Neuronal stem cell (in vitro differentiated cells): ENCODE measurements at regions not wholly inside any gene's neighbourhood (a gene's known extent, or its start where the extent isn't known, plus 50 kb on each side); places are given as distances from the start of the nearest gene placed in this dataset.

Source experiments
- DNase-seq: peaks from one replicate; pipeline ENCODE4 v3.0.0-alpha.2; 2013; ENCODE audit warnings: low spot score
- H2AFZ ChIP-seq: one replicate; pipeline ENCODE4 v1.6.1; 2013; ENCODE audit warnings: mild to moderate bottlenecking, low read length, inconsistent platforms
- H2AK5ac ChIP-seq: 2 replicates; pipeline ENCODE4 v1.6.1; 2013; ENCODE audit warnings: low read depth, mild to moderate bottlenecking, inconsistent platforms, low read length, moderate library complexity, mixed read lengths
- H2BK120ac ChIP-seq: 2 replicates; pipeline ENCODE4 v1.6.1; 2013; ENCODE audit warnings: low read depth, mild to moderate bottlenecking, inconsistent platforms, low read length, moderate library complexity, mixed read lengths
- H2BK12ac ChIP-seq: one replicate; pipeline ENCODE4 v1.6.1; 2013; ENCODE audit warnings: low read length, inconsistent platforms
- H2BK15ac ChIP-seq: 2 replicates; pipeline ENCODE4 v1.6.1; 2013; ENCODE audit warnings: mild to moderate bottlenecking, low read length, inconsistent platforms, mixed read lengths
- H2BK5ac ChIP-seq: one replicate; pipeline ENCODE4 v1.6.1; 2013; ENCODE audit warnings: inconsistent platforms, mild to moderate bottlenecking, low read length, moderate library complexity
- H3K14ac ChIP-seq: one replicate; pipeline ENCODE4 v1.6.1; 2013; ENCODE audit warnings: low read length, inconsistent platforms
- H3K18ac ChIP-seq: 2 replicates; pipeline ENCODE4 v1.6.1; 2013; ENCODE audit warnings: low read length, inconsistent platforms
- H3K23ac ChIP-seq: 2 replicates; pipeline ENCODE4 v1.6.1; 2013; ENCODE audit warnings: low read depth, mild to moderate bottlenecking, mixed read lengths, low read length, inconsistent platforms; ENCODE audit not compliant: poor library complexity
- H3K27ac ChIP-seq: replicated peaks from 3 replicates; pipeline ENCODE4 v1.5.1; 2013; ENCODE audit warnings: low read length, inconsistent platforms
- H3K27me3 ChIP-seq, 3 experiments: 2 replicates each; pipeline ENCODE4 v1.6.1; 2013; ENCODE audit warnings: low read length in 3 of 3, mild to moderate bottlenecking in 2 of 3, inconsistent platforms in 1 of 3, low read depth in 1 of 3, mixed read lengths in 1 of 3, moderate library complexity in 1 of 3; ENCODE audit not compliant: control insufficient read depth in 3 of 3, insufficient read depth in 3 of 3
- H3K36me3 ChIP-seq, 2 donors: replicated peaks in 1 of 2; 2 replicates each; pipeline ENCODE4 v1.6.1; 2013; ENCODE audit warnings: low read length in 2 of 2; ENCODE audit not compliant: control insufficient read depth in 2 of 2, insufficient read depth in 2 of 2
- H3K4ac ChIP-seq: 2 replicates; pipeline ENCODE4 v1.6.1; 2013; ENCODE audit warnings: inconsistent platforms, mild to moderate bottlenecking, low read length, moderate library complexity
- H3K4me1 ChIP-seq, 2 donors: 1 replicate in 1 of 2; 2 replicates in 1 of 2; pipeline ENCODE4 v1.6.1; 2013; ENCODE audit warnings: low read length in 2 of 2, low read depth in 1 of 2; ENCODE audit not compliant: control insufficient read depth in 2 of 2, insufficient read depth in 1 of 2
- H3K4me2 ChIP-seq: one replicate; pipeline ENCODE4 v1.6.1; 2013; ENCODE audit warnings: mild to moderate bottlenecking, low read length, inconsistent platforms; ENCODE audit not compliant: insufficient read depth, poor library complexity, severe bottlenecking
- H3K4me3 ChIP-seq, 2 donors: 2 replicates each; pipeline ENCODE4 v1.5.1; 2013; ENCODE audit warnings: low read length in 2 of 2, mild to moderate bottlenecking in 2 of 2, inconsistent platforms in 1 of 2, moderate library complexity in 1 of 2
- H3K79me1 ChIP-seq: one replicate; pipeline ENCODE4 v1.6.1; 2013; ENCODE audit warnings: low read depth, mild to moderate bottlenecking, inconsistent platforms, low read length, moderate library complexity
- H3K9ac ChIP-seq: one replicate; pipeline ENCODE4 v1.6.1; 2013; ENCODE audit warnings: mild to moderate bottlenecking, low read depth, low read length, inconsistent platforms; ENCODE audit not compliant: poor library complexity
- H3K9me3 ChIP-seq, 2 donors: replicated peaks in 1 of 2; 2 replicates each; pipeline versions ENCODE3 to v1.6.1; 2013; ENCODE audit warnings: low read length in 2 of 2, mild to moderate bottlenecking in 2 of 2, inconsistent platforms in 1 of 2, low read depth in 1 of 2, mixed read lengths in 1 of 2, moderate library complexity in 1 of 2; ENCODE audit not compliant: control insufficient read depth in 2 of 2, insufficient read depth in 1 of 2
- H4K8ac ChIP-seq: one replicate; pipeline ENCODE4 v1.6.1; 2013; ENCODE audit warnings: low read depth, mild to moderate bottlenecking, inconsistent platforms, low read length, moderate library complexity
- H4K91ac ChIP-seq: one replicate; pipeline ENCODE4 v1.6.1; 2013; ENCODE audit warnings: low read length, low read depth, mild to moderate bottlenecking, inconsistent platforms; ENCODE audit not compliant: poor library complexity
- whole genome bisulfite sequencing, 2 donors: extraction: QIAGEN DNeasy Blood & Tissue Kit; methylation state at CpG; one replicate each; pipeline ENCODE4 v1.1.7; 2013; ENCODE audit warnings: missing lambda C conversion rate in 2 of 2, mixed read lengths in 1 of 2; ENCODE audit not compliant: insufficient read length in 2 of 2, insufficient replicate concordance in 1 of 2; ENCODE audit errors: extremely low coverage in 2 of 2; 5-methylcytosine and 5-hydroxymethylcytosine counted together

DNA sequence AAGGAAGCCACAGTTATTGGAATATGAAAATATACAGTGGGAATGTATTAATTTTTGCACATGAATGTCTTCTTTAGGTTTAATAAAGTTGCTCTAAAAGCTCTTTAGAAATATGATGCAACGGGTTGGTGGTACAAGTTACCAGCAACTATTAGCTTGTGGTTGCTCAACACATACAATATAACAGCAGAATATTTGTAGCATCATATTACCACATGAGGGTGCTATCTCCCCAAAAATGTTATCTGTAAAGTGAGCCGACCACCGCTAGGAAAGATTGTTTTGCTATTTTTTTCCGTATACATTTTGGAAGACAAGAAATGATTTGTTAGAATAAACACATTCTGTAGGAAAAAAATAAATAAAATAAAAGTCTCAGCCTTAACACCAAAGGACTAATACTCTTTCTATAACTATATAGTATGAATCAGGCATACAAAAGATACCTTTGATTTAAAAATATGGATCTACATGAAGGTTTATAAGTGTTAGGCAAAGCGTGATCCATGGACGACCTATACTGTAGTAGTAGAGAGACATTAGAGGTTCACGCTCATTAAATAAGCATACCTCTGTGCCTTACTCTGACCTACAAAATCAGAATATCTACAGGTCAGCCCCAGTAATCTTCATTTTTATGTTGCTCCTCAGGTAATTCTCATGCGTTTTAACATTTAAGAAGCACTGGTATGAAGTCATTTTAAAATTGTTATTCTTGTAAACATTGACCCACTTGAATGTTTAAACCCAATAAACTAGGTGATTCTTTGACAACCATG lies 1110.6 kb upstream of the ACVR2A start:
- Histone ChIP-seq H2BK15ac (no peak overlapping the region), H3K23ac (no peak overlapping the region), H2BK12ac (no peak overlapping the region), H2AFZ (peak overlapping the region; percentile 28), H3K9ac (no peak overlapping the region), H3K27ac (no peak overlapping the region), H3K27me3 (no peaks in the 10 kb centered on the region), H4K91ac (no peak overlapping the region), H3K14ac (no peak overlapping the region), H2BK120ac (no peak overlapping the region), H3K4me1 (no peaks in the 10 kb centered on the region), H3K9me3 (no peaks in the 10 kb centered on the region), H3K4me3 (no peak overlapping the region), H3K4ac (no peak overlapping the region), H3K36me3 (no peaks in the 10 kb centered on the region), H3K4me2 (no peak overlapping the region), H3K79me1 (no peaks in the 10 kb centered on the region), H2AK5ac (no peak overlapping the region), H4K8ac (no peak overlapping the region), H2BK5ac (no peak overlapping the region), H3K18ac (no peak overlapping the region)
- no CpG with 5 or more reads among the region's 8 CpGs for WGBS, 2 donors
- peak; percentile 37 for DNase-seq

DNA sequence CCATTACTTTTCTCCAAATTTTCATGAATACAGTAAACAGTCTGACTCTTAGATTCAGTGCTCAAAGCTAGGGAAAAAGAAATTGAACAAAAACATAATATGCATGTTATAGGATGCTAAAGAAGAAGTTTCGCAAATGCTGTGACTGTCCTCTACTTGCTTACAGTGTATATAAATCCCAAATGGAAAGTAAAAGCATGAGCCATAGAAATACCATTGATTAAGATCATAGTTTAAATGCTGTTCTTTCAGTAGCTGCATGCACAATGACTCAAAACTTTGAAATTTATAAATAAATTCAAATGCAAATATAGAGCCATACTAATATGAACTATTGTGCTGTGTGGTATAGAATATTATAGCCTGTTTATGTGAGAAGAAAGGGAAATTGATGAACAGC lies 1113.9 kb upstream of the ACVR2A start:
- no peak overlapping the region for H2AFZ ChIP-seq
- no peak overlapping the region for H3K9ac ChIP-seq
- no peaks in the 10 kb centered on the region for H3K36me3 ChIP-seq
- no peak overlapping the region for H2BK12ac ChIP-seq
- H2BK120ac ChIP-seq, result no peak overlapping the region
- H3K27me3 ChIP-seq, result no peaks in the 10 kb centered on the region
- no peak overlapping the region for H3K4me3 ChIP-seq
- H3K4me2 ChIP-seq, result no peak overlapping the region
- no peak overlapping the region for H3K4ac ChIP-seq
- H3K14ac ChIP-seq, result no peak overlapping the region
- H2BK15ac ChIP-seq, result no peak overlapping the region
- no peak overlapping the region for H4K8ac ChIP-seq
- no peaks in the 10 kb centered on the region for H3K9me3 ChIP-seq
- WGBS, 2 donors, result no CpG with 5 or more reads among the region's 1 CpG
- no peak overlapping the region for H4K91ac ChIP-seq
- H3K27ac ChIP-seq, result no peak overlapping the region
- no peak overlapping the region for H2AK5ac ChIP-seq
- H3K23ac ChIP-seq, result no peak overlapping the region
- no peaks in the 10 kb centered on the region for H3K79me1 ChIP-seq
- DNase-seq, result no peak
- H3K18ac ChIP-seq, result no peak overlapping the region
- no peaks in the 10 kb centered on the region for H3K4me1 ChIP-seq
- no peak overlapping the region for H2BK5ac ChIP-seq

DNA sequence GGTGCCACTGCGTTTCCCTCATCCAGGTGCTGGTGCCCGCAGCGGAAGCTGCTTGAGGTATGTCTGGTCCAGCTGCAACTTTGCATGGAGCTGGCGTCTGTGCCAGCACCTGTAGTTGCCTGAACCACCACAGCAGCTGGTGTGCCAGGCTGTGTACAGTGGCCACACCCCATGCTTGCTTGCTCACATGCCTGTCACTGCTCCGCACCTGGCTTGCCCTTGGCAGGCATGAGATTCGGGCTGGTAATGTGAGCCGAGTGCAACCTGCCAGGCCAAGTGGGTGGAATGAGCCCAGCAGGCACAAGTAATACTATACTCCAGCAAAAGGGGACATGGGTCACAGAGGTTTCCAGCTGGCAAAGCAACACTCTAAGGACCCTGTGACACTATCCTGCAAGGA lies 1123.3 kb upstream of the ACVR2A start:
- Histone ChIP-seq H3K4me1 (no peaks in the 10 kb centered on the region), H2AK5ac (peak overlapping the region; percentile 2), H4K8ac (no peak overlapping the region), H2BK5ac (no peak overlapping the region), H3K79me1 (no peaks in the 10 kb centered on the region), H3K23ac (no peak overlapping the region), H2BK15ac (no peak overlapping the region), H3K4me2 (no peak overlapping the region), H3K27ac (no peak overlapping the region), H3K27me3 (no peaks in the 10 kb centered on the region), H2BK12ac (no peak overlapping the region), H3K4me3 (peak overlapping the region in 1 of 2 donors; percentile 51), H3K9ac (no peak overlapping the region), H3K36me3 (no peaks in the 10 kb centered on the region), H3K18ac (no peak overlapping the region), H3K4ac (no peak overlapping the region), H2AFZ (no peak overlapping the region), H3K14ac (no peak overlapping the region), H4K91ac (no peak overlapping the region), H2BK120ac (no peak overlapping the region), H3K9me3 (peaks cover 2 to 7% of the 10 kb centered on the region in 2 donors)
- WGBS, 2 donors, result no CpG with 5 or more reads among the region's 7 CpGs
- DNase-seq, result no peak

DNA sequence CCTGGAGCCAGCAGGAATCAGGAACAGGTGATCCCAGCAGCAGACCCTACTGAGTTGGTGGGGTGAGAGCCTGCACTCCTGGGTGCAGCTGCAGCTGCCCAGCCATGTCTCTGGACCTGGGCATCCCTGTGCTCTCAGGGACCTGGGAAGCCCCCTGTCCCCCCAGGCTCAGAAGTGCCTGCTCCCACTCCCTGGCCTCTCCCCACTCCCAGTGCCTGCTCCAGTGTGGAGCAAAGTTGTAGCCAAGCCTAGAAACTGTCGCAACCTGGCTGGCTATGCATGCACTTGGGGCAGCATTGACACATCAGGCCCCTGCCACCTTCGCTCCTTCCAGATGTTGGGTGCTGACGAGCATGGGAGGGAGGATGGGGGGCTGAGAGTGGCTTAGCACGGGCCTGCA lies 1124.7 kb upstream of the ACVR2A start:
- H3K23ac ChIP-seq, result no peak overlapping the region
- H3K36me3 ChIP-seq, result no peaks in the 10 kb centered on the region
- no peak overlapping the region for H3K4ac ChIP-seq
- no peak overlapping the region for H2BK12ac ChIP-seq
- no peak for DNase-seq
- no peaks in the 10 kb centered on the region for H3K79me1 ChIP-seq
- no peak overlapping the region for H3K9ac ChIP-seq
- no peak overlapping the region for H2AK5ac ChIP-seq
- WGBS, 2 donors, result no CpG with 5 or more reads among the region's 4 CpGs
- no peak overlapping the region for H2BK120ac ChIP-seq
- H3K9me3 ChIP-seq, result peaks cover 2 to 7% of the 10 kb centered on the region in 2 donors
- no peak overlapping the region for H3K27ac ChIP-seq
- H4K8ac ChIP-seq, result no peak overlapping the region
- no peak overlapping the region for H2AFZ ChIP-seq
- no peak overlapping the region for H4K91ac ChIP-seq
- H3K4me1 ChIP-seq, result no peaks in the 10 kb centered on the region
- H2BK15ac ChIP-seq, result no peak overlapping the region
- H3K4me2 ChIP-seq, result no peak overlapping the region
- H2BK5ac ChIP-seq, result no peak overlapping the region
- H3K14ac ChIP-seq, result peak overlapping the region; percentile 47
- H3K4me3 ChIP-seq, result no peak overlapping the region
- H3K18ac ChIP-seq, result peak overlapping the region; percentile 87
- no peaks in the 10 kb centered on the region for H3K27me3 ChIP-seq
